Endothelial cell of umbilical vein (primary cell): ENCODE measurements at regions not wholly inside any gene's neighbourhood (a gene's known extent, or its start where the extent isn't known, plus 50 kb on each side); places are given as distances from the start of the nearest gene placed in this dataset.

Experiments used
- BruUV-seq: library from RNA; stranded (reverse); fragments of 400-500 nt; replicated peaks from 2 replicates; lab custom pipeline; 2021; lab: Mats Ljungman, UMichigan
- CTCF ChIA-PET: fragments of 300-600, 350-600 bp; sonication (Branson Sonifier 250); formaldehyde crosslinking; loops from one replicate; lab custom pipeline; 2021; ENCODE audit warnings: antibody characterized with exemption, inconsistent platforms; lab: Charles Lee
- POLR2A ChIA-PET: fragments of 300-600, 350-600 bp; sonication (Branson Sonifier 250); formaldehyde crosslinking; loops from one replicate; lab custom pipeline; 2021; ENCODE audit warnings: antibody characterized with exemption, inconsistent platforms; lab: Charles Lee
- DNase-seq: peaks from one replicate; pipeline ENCODE4 v3.0.0-alpha.2; 2011; ENCODE audit warnings: low read depth, low spot score
- FAIRE-seq: peaks from 2 replicates; lab custom pipeline; 2011; peaks lifted over from hg19 to GRCh38; lab: Jason Lieb, UNC
- H2AFZ ChIP-seq: 2 replicates; pipeline ENCODE4 v1.6.0; 2012; ENCODE audit warnings: low read depth, low read length, control low read depth, inconsistent platforms
- H3K27ac ChIP-seq: 2 replicates; pipeline ENCODE4 v1.5.1; 2011; ENCODE audit warnings: low read depth, mild to moderate bottlenecking, control low read depth, low read length, moderate library complexity; ENCODE audit not compliant: insufficient read depth
- H3K27me3 ChIP-seq, 2 experiments: 2 replicates each; pipeline versions ENCODE4 v1.6.0 to v1.6.1; 2011; ENCODE audit warnings: low read length in 2 of 2, mixed read lengths in 1 of 2; ENCODE audit not compliant: control insufficient read depth in 2 of 2, insufficient read depth in 2 of 2
- H3K36me3 ChIP-seq, 2 experiments: 2 replicates in 1 of 2; 3 replicates in 1 of 2; pipeline ENCODE4 v1.5.1; 2011; ENCODE audit warnings: low read length in 2 of 2, mild to moderate bottlenecking in 1 of 2, moderate library complexity in 1 of 2; ENCODE audit not compliant: control insufficient read depth in 2 of 2, insufficient read depth in 2 of 2; ENCODE audit errors: extremely low read depth in 1 of 2
- H3K4me1 ChIP-seq: 3 replicates; pipeline ENCODE4 v1.5.1; 2011; ENCODE audit warnings: mild to moderate bottlenecking, low read length; ENCODE audit not compliant: control insufficient read depth, insufficient read depth; ENCODE audit errors: extremely low read depth
- H3K4me2 ChIP-seq: 2 replicates; pipeline ENCODE4 v1.6.1; 2011; ENCODE audit warnings: low read length, control low read depth, mixed read lengths; ENCODE audit not compliant: insufficient read depth
- H3K4me3 ChIP-seq, 3 experiments: fragments of 200-600 bp in 1 of 3; sonication (generic), shearing (Covaris generic) in 1 of 3; replicated peaks in 1 of 3; 2 replicates each; pipeline ENCODE4 v1.5.1; 2011 to 2016; ENCODE audit warnings: control low read depth in 3 of 3, low read length in 3 of 3, mild to moderate bottlenecking in 2 of 3, inconsistent platforms in 1 of 3, low read depth in 1 of 3, moderate library complexity in 1 of 3; ENCODE audit not compliant: insufficient read depth in 1 of 3
- H3K79me2 ChIP-seq: 2 replicates; pipeline ENCODE4 v1.6.0; 2012; ENCODE audit warnings: low read length, inconsistent platforms; ENCODE audit not compliant: control insufficient read depth, insufficient read depth
- H3K9ac ChIP-seq: replicated peaks from 2 replicates; pipeline ENCODE3; 2011; ENCODE audit warnings: low read length, control low read depth; ENCODE audit not compliant: insufficient read depth; ENCODE audit errors: extremely low read depth
- H3K9me1 ChIP-seq: replicated peaks from 3 replicates; pipeline ENCODE4 v1.6.0; 2011; ENCODE audit warnings: mild to moderate bottlenecking, low read length; ENCODE audit not compliant: control insufficient read depth, insufficient read depth; ENCODE audit errors: extremely low read depth
- H3K9me3 ChIP-seq: replicated peaks from 2 replicates; pipeline ENCODE4 v1.5.1; 2012; ENCODE audit warnings: low read length, inconsistent platforms; ENCODE audit not compliant: control insufficient read depth, insufficient read depth
- H4K20me1 ChIP-seq: replicated peaks from 2 replicates; pipeline ENCODE3; 2011; ENCODE audit warnings: mild to moderate bottlenecking, low read length; ENCODE audit not compliant: control insufficient read depth, insufficient read depth; ENCODE audit errors: extremely low read depth
- FOS ChIP-seq: IDR thresholded peaks from 2 replicates; pipeline ENCODE4 v1.6.1; 2011; ENCODE audit warnings: mild to moderate bottlenecking, low read length, moderate library complexity, borderline replicate concordance; ENCODE audit not compliant: insufficient read depth
- JUN ChIP-seq: IDR thresholded peaks from 2 replicates; pipeline ENCODE4 v1.6.1; 2011; ENCODE audit warnings: borderline replicate concordance, low read depth; ENCODE audit not compliant: insufficient read length, insufficient read depth
- MYC ChIP-seq: IDR thresholded peaks from one replicate; pipeline ENCODE4 v1.6.1; 2011; ENCODE audit warnings: mild to moderate bottlenecking, low read depth, low read length
- POLR2A ChIP-seq: IDR thresholded peaks from 2 replicates; pipeline ENCODE4 v1.6.1; 2012; ENCODE audit warnings: low read depth, mild to moderate bottlenecking, control low read depth, low read length
- POLR2AphosphoS5 ChIP-seq: IDR thresholded peaks from 2 replicates; pipeline ENCODE4 v1.6.1; 2012; ENCODE audit warnings: low read depth, mild to moderate bottlenecking, control low read depth, low read length, moderate library complexity; ENCODE audit not compliant: insufficient read depth
- dilution Hi-C: fragments of 300-500 bp; cut with MboI; formaldehyde crosslinking; loops from one replicate; pipeline ENCODE4 v1.15.0; 2019; ENCODE audit warnings: low sequenced_read_pairs; ENCODE audit not compliant: extremely low pct_ligation_motif_present
- intact Hi-C: fragments of 100-400 bp; cut with micrococcal nuclease; formaldehyde crosslinking; loops from one replicate; pipeline ENCODE4 v1.10.0; 2022
- TF ChIP-seq, protein P1 (sequence below), 2 donors: IDR thresholded peaks; 1 replicate in 1 of 2; 2 replicates in 1 of 2; pipeline ENCODE4 v1.5.1; 2011; ENCODE audit warnings: low read length in 2 of 2, mild to moderate bottlenecking in 2 of 2, moderate library complexity in 2 of 2, control low read depth in 1 of 2, inconsistent platforms in 1 of 2, low read depth in 1 of 2; ENCODE audit not compliant: insufficient read depth in 1 of 2; ENCODE audit errors: extremely low read depth in 1 of 2

DNA sequence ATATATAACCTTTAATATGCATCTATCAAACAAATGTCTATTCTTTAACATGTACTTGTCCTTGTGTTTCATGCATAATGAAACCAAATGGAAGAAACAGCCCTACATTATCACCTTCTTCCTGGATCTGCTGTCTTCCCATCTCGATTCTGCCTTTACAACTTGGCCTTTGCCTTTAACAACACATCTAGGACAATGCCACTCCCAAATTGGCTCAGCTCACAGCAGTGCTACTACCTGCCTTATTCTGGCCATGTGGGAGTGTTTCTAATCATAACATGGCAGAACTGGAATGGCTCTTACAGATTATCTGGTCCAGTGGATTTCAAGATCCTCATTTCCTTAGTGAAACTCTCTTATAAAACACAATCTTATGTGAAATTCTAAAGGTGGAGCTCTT, 176.5 kb downstream of the CARTPT start:
- ChIA-PET POLR2A (no interaction called here), CTCF (no interaction called here)
- Histone ChIP-seq H3K9me1 (no peaks in the 10 kb centered on the region), H4K20me1 (no peaks in the 10 kb centered on the region), H3K27ac (no peak overlapping the region), H3K4me3 (no peak overlapping the region), H3K9me3 (no peaks in the 10 kb centered on the region), H2AFZ (no peak overlapping the region), H3K4me1 (no peaks in the 10 kb centered on the region), H3K27me3 (peaks cover 8 to 13% of the 10 kb centered on the region in 2 experiments), H3K9ac (no peak overlapping the region), H3K4me2 (no peak overlapping the region), H3K36me3 (no peaks in the 10 kb centered on the region), H3K79me2 (no peaks in the 10 kb centered on the region)
- intact Hi-C loops (no loop called here), dilution Hi-C loops (no loop called here)
- TF ChIP-seq FOS (no peak), POLR2A (no peak)
- FAIRE-seq (no peak), DNase-seq (no peak)
- BruUV-seq = no TSS peak

DNA sequence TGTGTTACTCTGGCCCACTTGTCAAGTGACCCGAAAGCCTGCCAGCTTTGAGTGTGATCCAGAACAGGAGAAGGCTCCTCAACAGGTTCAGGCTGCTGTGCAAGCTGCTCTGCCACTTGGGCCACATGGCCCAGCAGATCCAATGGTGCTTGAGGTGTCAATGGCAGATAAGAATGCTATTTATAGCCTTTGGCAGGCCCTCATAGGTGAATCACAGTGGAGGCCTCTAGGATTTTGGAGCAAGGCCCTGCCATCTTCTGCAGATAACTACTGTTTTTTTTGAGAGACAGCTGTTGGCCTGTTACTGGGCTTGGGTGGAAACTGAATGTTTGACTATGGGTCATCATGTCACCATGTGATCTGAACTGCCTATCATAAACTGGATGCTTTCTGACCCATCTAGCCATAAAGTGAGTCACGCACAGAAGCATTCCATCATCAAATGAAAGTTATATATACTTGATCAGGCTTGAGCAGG, 180.8 kb downstream of the CARTPT start:
- no peak overlapping the region for H2AFZ ChIP-seq
- no peaks in the 10 kb centered on the region for H3K4me1 ChIP-seq
- H3K9me3 ChIP-seq = no peaks in the 10 kb centered on the region
- no peaks in the 10 kb centered on the region for H3K36me3 ChIP-seq
- H4K20me1 ChIP-seq = no peaks in the 10 kb centered on the region
- no peak overlapping the region for H3K4me3 ChIP-seq
- H3K27ac ChIP-seq = no peak overlapping the region
- dilution Hi-C loops = no loop called here
- no peaks in the 10 kb centered on the region for H3K9me1 ChIP-seq
- intact Hi-C loops = no loop called here
- FAIRE-seq (no peak), DNase-seq (no peak)
- BruUV-seq = no TSS peak
- ChIA-PET CTCF (no interaction called here), POLR2A (no interaction called here)
- TF ChIP-seq POLR2AphosphoS5 (no peak), JUN (no peak), POLR2A (no peak), MYC (no peak)
- TF ChIP-seq, protein P1, sequence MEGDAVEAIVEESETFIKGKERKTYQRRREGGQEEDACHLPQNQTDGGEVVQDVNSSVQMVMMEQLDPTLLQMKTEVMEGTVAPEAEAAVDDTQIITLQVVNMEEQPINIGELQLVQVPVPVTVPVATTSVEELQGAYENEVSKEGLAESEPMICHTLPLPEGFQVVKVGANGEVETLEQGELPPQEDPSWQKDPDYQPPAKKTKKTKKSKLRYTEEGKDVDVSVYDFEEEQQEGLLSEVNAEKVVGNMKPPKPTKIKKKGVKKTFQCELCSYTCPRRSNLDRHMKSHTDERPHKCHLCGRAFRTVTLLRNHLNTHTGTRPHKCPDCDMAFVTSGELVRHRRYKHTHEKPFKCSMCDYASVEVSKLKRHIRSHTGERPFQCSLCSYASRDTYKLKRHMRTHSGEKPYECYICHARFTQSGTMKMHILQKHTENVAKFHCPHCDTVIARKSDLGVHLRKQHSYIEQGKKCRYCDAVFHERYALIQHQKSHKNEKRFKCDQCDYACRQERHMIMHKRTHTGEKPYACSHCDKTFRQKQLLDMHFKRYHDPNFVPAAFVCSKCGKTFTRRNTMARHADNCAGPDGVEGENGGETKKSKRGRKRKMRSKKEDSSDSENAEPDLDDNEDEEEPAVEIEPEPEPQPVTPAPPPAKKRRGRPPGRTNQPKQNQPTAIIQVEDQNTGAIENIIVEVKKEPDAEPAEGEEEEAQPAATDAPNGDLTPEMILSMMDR (IDR thresholded peaks at IDR 0.05; ENCODE audit: extremely low read depth in 1 of 2, insufficient read depth in 1 of 2, low read depth in 1 of 2, low read length in 2 of 2) = no peak
- no peaks in the 10 kb centered on the region for H3K79me2 ChIP-seq
- no peak overlapping the region for H3K4me2 ChIP-seq
- no peak overlapping the region for H3K9ac ChIP-seq
- peaks cover 8 to 15% of the 10 kb centered on the region in 2 experiments for H3K27me3 ChIP-seq
